ENCODE measurements at regions not wholly inside any gene's neighbourhood (a gene's known extent, or its start where the extent isn't known, plus 50 kb on each side); places are given as distances from the start of the nearest gene placed in this dataset.

- TF ChIP-seq CTCF (IDR thresholded peaks at IDR 0.05; ENCODE audit: low read depth, low read length) (no peak), EZH2phosphoT487 (IDR thresholded peaks at IDR 0.05; ENCODE audit: low read depth) (no peak)
Measured at GRCh38 chr5:92484484-92484883, 1096.5 kb downstream of the NR2F1-AS1 start.

Data from OCI-LY3 (cell line).